H1 (cell line): ENCODE measurements at regions not wholly inside any gene's neighbourhood (a gene's known extent, or its start where the extent isn't known, plus 50 kb on each side); places are given as distances from the start of the nearest gene placed in this dataset.

Source experiments
- BACH1 ChIP-seq: IDR thresholded peaks from 2 replicates; pipeline ENCODE4 v1.6.1; 2012; ENCODE audit warnings: low read length, improper control_type of control experiment
- CHD1 ChIP-seq: IDR thresholded peaks from 2 replicates; pipeline ENCODE4 v1.6.1; 2012; ENCODE audit warnings: low read depth, low read length, improper control_type of control experiment
- CREB1 ChIP-seq: IDR thresholded peaks from 2 replicates; pipeline ENCODE4 v1.6.1; 2012; ENCODE audit warnings: inconsistent platforms
- EGR1 ChIP-seq: IDR thresholded peaks from 2 replicates; pipeline ENCODE4 v1.6.1; 2011; ENCODE audit warnings: low read depth, low read length, borderline replicate concordance
- EP300 ChIP-seq, 2 experiments: IDR thresholded peaks; 1 replicate in 1 of 2; 2 replicates in 1 of 2; pipeline ENCODE4 v1.6.1; 2011 to 2012; ENCODE audit warnings: low read depth in 2 of 2, low read length in 2 of 2, mild to moderate bottlenecking in 2 of 2, borderline replicate concordance in 1 of 2, inconsistent platforms in 1 of 2, moderate library complexity in 1 of 2
- GABPA ChIP-seq: IDR thresholded peaks from 2 replicates; pipeline ENCODE4 v1.6.1; 2011; ENCODE audit warnings: mild to moderate bottlenecking, low read length, moderate library complexity, borderline replicate concordance; ENCODE audit not compliant: insufficient read depth
- GTF2F1 ChIP-seq: IDR thresholded peaks from 2 replicates; pipeline ENCODE4 v1.6.1; 2012; ENCODE audit warnings: low read depth, low read length, improper control_type of control experiment, borderline replicate concordance
- POLR2A ChIP-seq, 2 experiments: IDR thresholded peaks; 1 replicate in 1 of 2; 2 replicates in 1 of 2; pipeline ENCODE4 v1.6.1; 2011; ENCODE audit warnings: low read depth in 2 of 2, low read length in 2 of 2, mild to moderate bottlenecking in 2 of 2; ENCODE audit errors: control extremely low read depth in 1 of 2
- POLR2AphosphoS5 ChIP-seq: IDR thresholded peaks from 2 replicates; pipeline ENCODE4 v1.6.1; 2011; ENCODE audit warnings: low read depth, low read length
- RFX5 ChIP-seq: IDR thresholded peaks from 2 replicates; pipeline ENCODE4 v1.6.1; 2011; ENCODE audit warnings: low read depth, low read length, improper control_type of control experiment, borderline replicate concordance
- TAF1 ChIP-seq: IDR thresholded peaks from 2 replicates; pipeline ENCODE4 v1.6.1; 2011; ENCODE audit warnings: mild to moderate bottlenecking, low read depth, low read length
- TF ChIP-seq, protein P1 (sequence below), 3 experiments: IDR thresholded peaks; 1 replicate in 2 of 3; 2 replicates in 1 of 3; pipeline versions ENCODE4 v1.5.1 to v1.6.1; 2011; ENCODE audit warnings: low read length in 3 of 3, mild to moderate bottlenecking in 3 of 3, inconsistent platforms in 2 of 3, low read depth in 1 of 3, moderate library complexity in 1 of 3; ENCODE audit not compliant: insufficient read depth in 1 of 3; ENCODE audit errors: control extremely low read depth in 1 of 3
- TF ChIP-seq, protein P2 (sequence below): IDR thresholded peaks from 2 replicates; pipeline ENCODE4 v1.6.1; 2011; ENCODE audit warnings: low read length, improper control_type of control experiment
- TF ChIP-seq, protein P3 (sequence below): IDR thresholded peaks from 2 replicates; pipeline ENCODE4 v1.6.1; 2011; ENCODE audit warnings: low read depth, mild to moderate bottlenecking, low read length; ENCODE audit not compliant: insufficient read depth

DNA sequence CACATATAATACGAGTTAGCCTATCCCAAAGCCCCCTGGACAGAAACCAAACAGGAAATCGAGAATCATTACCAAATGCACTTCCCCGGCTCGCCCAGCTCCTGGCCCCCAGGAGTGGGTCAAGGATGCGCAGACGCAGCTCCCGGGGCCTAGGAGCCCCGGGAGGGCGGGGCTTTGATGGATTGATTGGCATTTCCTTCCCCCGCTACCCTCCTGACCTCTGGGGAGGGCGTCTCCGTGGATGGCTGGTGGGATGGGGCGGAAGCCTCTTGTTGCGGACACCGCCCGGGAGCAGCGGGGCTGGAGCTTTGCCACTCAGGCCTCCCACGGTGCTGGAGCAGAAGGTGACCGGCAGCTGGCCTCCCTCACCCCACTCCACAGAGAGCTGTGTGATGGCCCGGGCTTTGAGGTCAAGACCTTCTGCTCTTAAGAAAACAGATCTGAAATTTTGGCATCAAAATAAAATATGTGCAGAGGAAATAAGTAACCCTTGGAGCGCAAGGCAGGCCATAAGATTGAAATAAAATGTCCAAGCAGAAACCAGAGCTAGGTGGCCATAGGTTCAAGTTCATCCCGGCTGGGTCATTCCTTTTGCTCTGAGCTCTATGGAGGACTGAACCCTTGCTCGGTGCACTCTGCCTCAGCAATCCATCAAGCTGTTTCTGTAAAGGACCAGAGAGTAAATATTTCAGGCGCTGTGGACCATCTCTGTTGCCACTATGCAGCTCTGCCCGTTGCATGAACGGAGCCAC is 262.3 kb downstream of the SOX9 start:
- TF ChIP-seq CHD1 (no peak), CREB1 (no peak), EP300 (IDR thresholded peaks at IDR 0.05; ENCODE audit: borderline replicate concordance in 1 of 2, low read depth in 2 of 2, low read length in 2 of 2) (no peak), POLR2AphosphoS5 (no peak), GTF2F1 (no peak), RFX5 (no peak), EGR1 (no peak), TAF1 (no peak), POLR2A (IDR thresholded peaks at IDR 0.05; ENCODE audit: control extremely low read depth in 1 of 2, low read depth in 2 of 2, low read length in 2 of 2) (no peak), BACH1 (no peak), GABPA (no peak)
- TF ChIP-seq, protein P1, sequence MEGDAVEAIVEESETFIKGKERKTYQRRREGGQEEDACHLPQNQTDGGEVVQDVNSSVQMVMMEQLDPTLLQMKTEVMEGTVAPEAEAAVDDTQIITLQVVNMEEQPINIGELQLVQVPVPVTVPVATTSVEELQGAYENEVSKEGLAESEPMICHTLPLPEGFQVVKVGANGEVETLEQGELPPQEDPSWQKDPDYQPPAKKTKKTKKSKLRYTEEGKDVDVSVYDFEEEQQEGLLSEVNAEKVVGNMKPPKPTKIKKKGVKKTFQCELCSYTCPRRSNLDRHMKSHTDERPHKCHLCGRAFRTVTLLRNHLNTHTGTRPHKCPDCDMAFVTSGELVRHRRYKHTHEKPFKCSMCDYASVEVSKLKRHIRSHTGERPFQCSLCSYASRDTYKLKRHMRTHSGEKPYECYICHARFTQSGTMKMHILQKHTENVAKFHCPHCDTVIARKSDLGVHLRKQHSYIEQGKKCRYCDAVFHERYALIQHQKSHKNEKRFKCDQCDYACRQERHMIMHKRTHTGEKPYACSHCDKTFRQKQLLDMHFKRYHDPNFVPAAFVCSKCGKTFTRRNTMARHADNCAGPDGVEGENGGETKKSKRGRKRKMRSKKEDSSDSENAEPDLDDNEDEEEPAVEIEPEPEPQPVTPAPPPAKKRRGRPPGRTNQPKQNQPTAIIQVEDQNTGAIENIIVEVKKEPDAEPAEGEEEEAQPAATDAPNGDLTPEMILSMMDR (IDR thresholded peaks at IDR 0.05; ENCODE audit: control extremely low read depth in 1 of 3, insufficient read depth in 1 of 3, low read depth in 1 of 3, low read length in 3 of 3), result no peak
- TF ChIP-seq, protein P2, sequence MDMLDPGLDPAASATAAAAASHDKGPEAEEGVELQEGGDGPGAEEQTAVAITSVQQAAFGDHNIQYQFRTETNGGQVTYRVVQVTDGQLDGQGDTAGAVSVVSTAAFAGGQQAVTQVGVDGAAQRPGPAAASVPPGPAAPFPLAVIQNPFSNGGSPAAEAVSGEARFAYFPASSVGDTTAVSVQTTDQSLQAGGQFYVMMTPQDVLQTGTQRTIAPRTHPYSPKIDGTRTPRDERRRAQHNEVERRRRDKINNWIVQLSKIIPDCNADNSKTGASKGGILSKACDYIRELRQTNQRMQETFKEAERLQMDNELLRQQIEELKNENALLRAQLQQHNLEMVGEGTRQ, result no peak
- TF ChIP-seq, protein P3, sequence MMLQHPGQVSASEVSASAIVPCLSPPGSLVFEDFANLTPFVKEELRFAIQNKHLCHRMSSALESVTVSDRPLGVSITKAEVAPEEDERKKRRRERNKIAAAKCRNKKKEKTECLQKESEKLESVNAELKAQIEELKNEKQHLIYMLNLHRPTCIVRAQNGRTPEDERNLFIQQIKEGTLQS, result no peak
